CD4-positive, alpha-beta T cell treated with Interleukin-17A for 4 hours (primary cell): ENCODE measurements at regions not wholly inside any gene's neighbourhood (a gene's known extent, or its start where the extent isn't known, plus 50 kb on each side); places are given as distances from the start of the nearest gene placed in this dataset.
"Not testable (repeated sequence)": the region's sequence is repeated elsewhere in the genome, so short reads cannot be mapped to it uniquely, and the experiment has no call there.

ENCODE experiments used
- DNase-seq: peaks from one replicate; pipeline ENCODE4 v3.0.0-alpha.2; 2020; ENCODE audit warnings: mixed read lengths

DNA sequence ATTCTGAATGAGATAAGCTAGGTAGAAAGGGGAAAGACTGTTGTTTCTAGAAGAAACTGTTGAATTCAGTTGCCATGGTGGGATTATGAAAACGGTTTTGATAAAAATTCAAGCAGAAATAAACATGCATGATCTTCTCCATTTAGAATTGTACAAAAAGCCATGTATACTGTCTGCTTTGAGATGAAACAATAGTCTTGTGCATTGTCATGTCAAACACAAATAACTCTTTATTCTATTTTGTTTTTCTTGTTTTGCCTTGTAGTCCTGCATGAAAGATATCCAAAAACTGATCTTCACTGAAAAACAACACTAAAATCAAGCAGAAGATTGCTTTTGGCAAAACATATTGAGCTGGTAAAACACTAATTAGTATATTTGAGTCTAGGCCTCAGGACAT lies 659.9 kb downstream of the LTN1 start:
- no peak for DNase-seq

DNA sequence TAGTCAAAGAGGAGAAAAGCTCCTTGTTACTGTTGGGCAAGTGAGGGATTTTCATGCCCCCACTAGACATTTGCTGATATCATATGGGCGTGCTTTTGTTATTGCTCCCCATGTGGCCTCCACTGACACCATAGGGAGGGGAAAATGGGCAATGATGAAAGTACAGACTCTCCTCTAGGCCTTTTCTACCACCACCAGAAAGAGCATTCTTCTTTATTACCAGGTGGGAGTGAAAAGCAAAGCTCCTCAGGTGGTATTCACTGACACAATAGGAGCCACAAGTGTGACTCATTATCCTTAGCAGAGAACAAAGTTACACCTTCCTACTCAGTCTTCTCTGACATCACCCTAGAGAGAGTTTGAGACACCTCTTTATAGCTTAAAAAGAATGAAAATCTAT lies 667.1 kb downstream of the LTN1 start:
- no peak for DNase-seq

DNA sequence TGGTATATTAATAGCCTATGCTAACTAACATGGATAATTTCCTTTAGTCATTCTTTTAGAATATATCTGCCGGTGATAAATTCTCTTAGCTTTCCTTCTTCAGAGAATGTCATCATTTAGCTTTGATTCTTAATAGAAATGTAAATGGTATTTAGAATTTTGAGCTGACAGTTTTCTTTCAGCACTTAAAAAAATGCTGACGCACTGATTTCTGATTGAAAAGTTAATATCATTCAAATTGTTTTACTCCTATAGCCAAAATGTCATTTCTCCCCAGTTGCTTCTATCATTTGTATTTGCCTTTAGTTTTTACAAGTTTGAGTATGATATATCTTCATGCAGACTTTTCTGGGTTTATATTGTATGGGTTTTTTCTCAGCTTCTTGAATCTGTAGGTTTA lies 668.0 kb downstream of the LTN1 start:
- DNase-seq, result no peak

- DNase-seq, result no peak
Observed at GRCh38 chr21:28317177-28317950, 675.3 kb downstream of the LTN1 start.

GRCh38 chr21:28311411-28312190 lies 681.1 kb downstream of the LTN1 start:
- no peak for DNase-seq

DNA sequence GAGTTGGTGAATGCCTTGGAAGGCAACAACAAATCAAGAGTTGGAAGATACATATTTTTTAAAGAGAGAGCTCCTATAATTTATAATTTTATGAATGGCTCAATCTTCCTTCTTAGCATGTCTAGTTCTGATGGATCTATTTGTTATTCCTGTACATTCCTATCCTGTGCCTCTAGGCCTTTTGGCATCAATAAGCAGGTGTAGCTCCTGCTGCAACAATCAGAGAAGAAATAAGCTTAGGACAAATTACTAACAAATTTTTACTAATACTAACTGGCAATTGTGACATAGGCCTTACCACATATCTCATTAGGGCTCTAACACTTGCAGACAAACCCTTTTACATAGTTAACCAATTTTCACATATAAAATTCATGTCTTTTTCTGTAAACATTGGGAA lies 682.0 kb downstream of the LTN1 start:
- DNase-seq, result no peak

- no peak for DNase-seq
Observed at GRCh38 chr21:28310171-28310685, 682.4 kb downstream of the LTN1 start.

DNA sequence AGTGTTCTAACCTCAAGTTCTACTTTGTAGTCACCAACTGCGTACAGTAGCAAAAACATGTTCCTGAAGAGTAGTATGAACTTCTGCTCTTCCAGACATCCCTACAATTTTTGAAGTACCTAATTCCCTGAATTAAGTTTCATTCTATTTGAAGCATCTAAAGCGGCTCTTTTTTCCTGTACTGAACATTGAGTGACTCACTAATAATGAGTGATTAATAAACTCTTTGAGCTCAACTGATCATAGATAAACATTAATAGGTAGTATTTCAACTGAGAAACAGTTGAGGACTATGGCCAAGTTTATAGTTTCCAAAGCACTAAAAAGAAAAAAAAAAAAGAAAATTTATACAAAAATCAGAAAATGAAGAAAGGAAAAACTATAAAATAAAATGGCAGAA lies 683.1 kb downstream of the LTN1 start:
- no peak for DNase-seq

- no peak for DNase-seq
Observed at GRCh38 chr21:28308516-28308915, 684.2 kb downstream of the LTN1 start.

DNA sequence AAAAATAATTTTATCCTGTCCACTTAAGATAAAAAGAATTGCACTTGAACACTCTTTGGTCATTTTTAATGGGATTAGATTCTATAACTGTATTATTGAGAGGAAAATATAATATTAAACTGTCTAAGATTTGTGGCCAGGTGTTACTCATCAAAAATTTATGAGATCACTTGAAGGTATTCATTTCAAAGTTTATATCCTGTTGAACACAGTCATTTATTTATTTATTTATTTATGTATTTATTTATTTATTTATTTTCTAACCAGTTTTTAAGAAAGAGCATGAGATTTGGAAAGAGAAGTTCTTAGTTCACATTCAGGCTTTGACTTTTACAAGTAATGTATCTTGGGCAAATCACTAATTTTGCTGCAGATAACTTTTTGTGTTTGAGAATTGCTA lies 692.7 kb downstream of the LTN1 start:
- no peak for DNase-seq

DNA sequence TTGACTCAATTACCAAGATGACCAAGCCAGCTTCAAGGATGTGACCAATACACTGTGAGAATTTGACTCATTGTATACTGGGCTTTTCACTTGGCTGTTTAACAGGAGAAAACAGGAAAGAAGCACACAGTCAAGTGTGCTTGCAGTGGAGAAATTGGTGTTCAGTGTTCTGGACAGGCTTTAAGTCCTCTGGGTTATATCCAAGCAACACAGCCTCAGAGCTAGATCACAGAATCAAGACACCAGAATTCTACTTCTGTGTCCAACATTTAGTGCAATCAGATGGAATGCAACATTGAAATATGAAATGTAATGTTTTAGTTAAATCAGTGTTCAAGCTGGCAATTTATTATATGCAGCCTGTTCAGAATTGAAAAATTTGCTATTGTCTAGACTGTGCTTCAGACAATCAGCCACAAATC lies 694.4 kb downstream of the LTN1 start:
- no peak for DNase-seq

- DNase-seq, result no peak
Observed at GRCh38 chr21:28294051-28294450, 698.6 kb downstream of the LTN1 start.

DNA sequence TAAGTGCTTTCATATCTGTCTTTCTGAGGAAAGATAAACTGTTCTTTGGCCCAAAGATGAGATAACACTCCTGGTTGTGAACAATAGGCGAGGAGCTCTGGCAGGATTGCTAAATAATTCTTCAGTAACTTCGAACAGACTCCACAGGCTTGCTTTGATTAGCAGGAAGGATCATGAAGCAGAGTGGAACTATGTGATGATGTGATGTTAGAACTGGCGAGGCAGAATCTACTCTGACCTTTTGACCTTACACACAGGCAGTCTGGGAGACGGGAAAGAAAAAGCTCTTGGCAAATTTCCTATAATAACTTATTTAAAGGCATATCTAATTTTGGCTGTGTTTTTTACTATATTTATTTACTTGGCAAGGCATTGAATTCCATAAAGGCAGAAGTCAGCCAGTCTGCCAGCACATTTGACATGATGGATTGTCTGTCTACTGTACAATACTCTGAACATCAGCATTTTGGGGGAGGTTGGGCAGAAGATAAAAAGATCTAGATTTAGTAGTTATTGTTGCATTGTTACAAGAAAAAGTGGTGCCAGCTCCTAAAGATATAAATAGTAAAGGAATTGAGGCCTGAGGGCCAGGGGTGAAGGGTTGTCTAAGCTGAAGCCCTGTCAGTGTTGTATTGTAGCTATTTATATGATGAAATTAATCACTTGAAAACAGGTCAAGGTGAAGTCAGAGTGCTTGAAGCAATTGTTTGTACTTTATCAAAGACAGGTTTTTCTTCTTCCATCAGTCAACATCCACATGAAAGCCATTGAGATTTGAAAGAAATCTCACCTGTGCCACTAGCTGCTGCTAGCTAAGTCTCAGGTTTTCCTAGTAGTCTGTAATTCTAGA lies 708.8 kb downstream of the LTN1 start:
- DNase-seq, result no peak

DNA sequence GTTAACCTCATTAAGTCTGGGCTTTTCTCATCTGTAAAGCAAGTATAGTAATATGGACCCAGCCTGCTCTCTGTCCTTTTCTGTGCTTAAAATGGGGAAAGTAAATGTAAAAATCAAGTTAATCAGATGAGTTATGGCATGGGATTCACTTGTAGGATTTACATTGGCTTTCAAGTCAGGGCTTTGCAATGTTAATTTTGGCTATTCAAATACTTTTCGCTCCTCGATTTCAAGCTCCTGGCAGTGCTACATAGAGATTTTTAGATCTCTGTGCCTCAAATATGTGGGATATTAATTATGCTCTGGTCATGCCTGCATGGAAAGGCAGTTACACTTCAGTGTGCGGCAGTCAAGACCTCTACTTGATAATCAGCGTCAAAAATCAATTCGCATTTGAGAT lies 709.8 kb downstream of the LTN1 start:
- no peak for DNase-seq

GRCh38 chr21:28281357-28281756 lies 711.3 kb downstream of the LTN1 start:
- DNase-seq, result not testable (repeated sequence)

DNA sequence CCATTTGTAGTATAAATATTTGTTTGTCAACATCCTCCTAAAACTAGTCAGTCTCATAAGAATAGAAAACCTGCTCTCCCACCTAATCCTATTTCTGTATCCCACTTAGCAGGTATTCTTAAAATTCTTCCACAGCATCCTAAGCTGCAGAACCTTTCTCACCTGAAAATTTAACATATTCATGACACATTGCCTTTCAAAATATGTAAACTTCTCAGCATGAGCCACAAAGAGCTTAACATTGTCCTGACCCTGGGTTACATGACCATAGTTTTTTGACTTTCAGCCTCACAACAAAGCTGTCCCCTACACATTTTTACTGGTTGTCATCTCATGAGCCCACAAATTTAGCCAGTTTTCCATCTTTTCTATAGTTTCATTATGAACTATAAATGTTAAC lies 712.1 kb downstream of the LTN1 start:
- no peak for DNase-seq

DNA sequence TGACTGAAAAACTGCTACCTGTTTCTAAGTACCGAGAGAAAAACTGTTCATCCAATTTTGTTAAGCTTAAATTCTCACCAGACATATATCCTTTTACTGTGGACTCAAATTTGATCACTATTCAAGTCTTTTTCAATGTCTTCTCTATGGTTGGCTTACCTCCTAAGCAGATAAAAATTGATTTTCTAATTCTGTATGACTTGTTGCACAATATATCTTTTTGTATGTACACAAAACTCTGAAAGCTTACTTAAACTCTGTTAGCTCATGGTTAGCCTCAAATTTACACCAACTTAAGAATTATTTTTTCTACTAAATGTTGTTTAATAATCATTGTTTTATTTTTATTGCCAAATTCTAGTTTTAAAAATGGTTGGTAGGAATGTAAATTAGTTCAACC lies 715.4 kb downstream of the LTN1 start:
- no peak for DNase-seq

- DNase-seq, result no peak
Observed at GRCh38 chr21:28272272-28272992, 720.2 kb downstream of the LTN1 start.

- DNase-seq, result no peak
Observed at GRCh38 chr21:28269173-28269572, 723.5 kb downstream of the LTN1 start.

GRCh38 chr21:28268685-28269084 lies 724.0 kb downstream of the LTN1 start:
- DNase-seq, result no peak

- no peak for DNase-seq
Observed at GRCh38 chr21:28267449-28267848, 725.2 kb downstream of the LTN1 start.

DNA sequence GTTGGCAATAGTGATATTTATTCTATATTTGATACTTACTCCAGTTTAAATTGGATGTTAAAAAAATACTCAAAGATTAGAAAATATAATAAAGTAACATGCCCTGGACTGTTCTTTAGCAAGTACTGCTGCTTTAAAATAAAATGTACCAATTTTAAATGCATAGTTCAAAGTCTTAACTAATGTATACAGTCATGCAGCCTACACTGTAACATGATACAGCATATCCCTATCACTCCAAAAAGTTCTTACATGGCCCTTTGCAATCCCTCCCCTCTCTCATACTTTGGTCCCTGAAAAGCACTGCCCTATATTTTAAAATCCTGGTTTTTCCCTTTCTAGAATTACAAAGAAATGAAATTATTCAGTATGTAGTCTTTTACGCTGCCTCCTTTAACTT lies 726.6 kb downstream of the LTN1 start:
- no peak for DNase-seq

GRCh38 chr21:28263974-28264373 lies 728.7 kb downstream of the LTN1 start:
- no peak for DNase-seq
